OCI-LY3 (cell line): ENCODE measurements at regions not wholly inside any gene's neighbourhood (a gene's known extent, or its start where the extent isn't known, plus 50 kb on each side); places are given as distances from the start of the nearest gene placed in this dataset.

Experiments used
- CTCF ChIP-seq: fragments of 200-600, 300-600 bp; sonication (generic); IDR thresholded peaks from 2 replicates; pipeline ENCODE4 v1.5.1; 2014; ENCODE audit warnings: antibody characterized with exemption, low read length, low read depth
- EZH2phosphoT487 ChIP-seq: fragments of 200-600 bp; shearing (Covaris generic); IDR thresholded peaks from 2 replicates; pipeline ENCODE4 v1.6.1; 2018; ENCODE audit warnings: antibody characterized with exemption, mixed run types, low read depth

- TF ChIP-seq CTCF: no peak
- TF ChIP-seq EZH2phosphoT487: no peak
Observed at GRCh38 chr5:122673343-122673742, 101.5 kb upstream of the SNX2 start.
